Lung (tissue), 11 donors: ENCODE measurements at regions not wholly inside any gene's neighbourhood (a gene's known extent, or its start where the extent isn't known, plus 50 kb on each side); places are given as distances from the start of the nearest gene placed in this dataset.
"Not testable (repeated sequence)": the region's sequence is repeated elsewhere in the genome, so short reads cannot be mapped to it uniquely, and the experiment has no call there.

Experiments used
- ATAC-seq: fragments of 200-7000 bp; cut with Tn5 transposase; one replicate; pipeline ENCODE4 v1.9.1; 2020; ENCODE audit warnings: moderate number of reproducible peaks; ENCODE audit not compliant: insufficient read depth, low FRiP score
- DNase-seq, 3 donors: peaks; one replicate each; pipeline ENCODE4 v3.0.0-alpha.2; 2013 to 2017
- H3K27ac ChIP-seq, 2 donors: one replicate each; pipeline ENCODE4 v1.5.1; 2013; ENCODE audit warnings: mild to moderate bottlenecking in 2 of 2, moderate library complexity in 2 of 2, control low read depth in 1 of 2, inconsistent platforms in 1 of 2, low read depth in 1 of 2, low read length in 1 of 2
- H3K27me3 ChIP-seq, 3 donors: one replicate each; pipeline ENCODE4 v1.5.1; 2013; ENCODE audit warnings: low read length in 2 of 3; ENCODE audit not compliant: control insufficient read depth in 3 of 3, insufficient read depth in 3 of 3
- H3K36me3 ChIP-seq, 4 donors: one replicate each; pipeline ENCODE4 v1.5.1; 2013; ENCODE audit warnings: low read length in 4 of 4, mild to moderate bottlenecking in 1 of 4, moderate library complexity in 1 of 4; ENCODE audit not compliant: control insufficient read depth in 4 of 4, insufficient read depth in 4 of 4
- H3K4me1 ChIP-seq, 5 donors: one replicate each; pipeline ENCODE4 v1.5.1; 2013; ENCODE audit warnings: low read length in 5 of 5, mild to moderate bottlenecking in 2 of 5, moderate library complexity in 1 of 5; ENCODE audit not compliant: control insufficient read depth in 5 of 5, insufficient read depth in 5 of 5
- H3K4me3 ChIP-seq: one replicate; pipeline ENCODE4 v1.5.1; 2013; ENCODE audit warnings: mild to moderate bottlenecking, control low read depth, moderate library complexity
- H3K9ac ChIP-seq, 2 donors: one replicate each; pipeline ENCODE4 v1.5.1; 2013; ENCODE audit warnings: low read length in 2 of 2, control low read depth in 1 of 2; ENCODE audit not compliant: insufficient read depth in 1 of 2
- H3K9me3 ChIP-seq, 4 donors: one replicate each; pipeline ENCODE4 v1.5.1; 2013; ENCODE audit warnings: low read length in 3 of 4, mild to moderate bottlenecking in 1 of 4, moderate library complexity in 1 of 4; ENCODE audit not compliant: control insufficient read depth in 4 of 4, insufficient read depth in 3 of 4
- CTCF ChIP-seq: IDR thresholded peaks from 2 replicates; pipeline ENCODE4 v1.5.1; 2012; ENCODE audit warnings: mild to moderate bottlenecking; ENCODE audit errors: control extremely low read depth, extremely low read depth
- WGBS, 2 donors: extraction: QIAGEN DNeasy Blood & Tissue Kit; methylation state at CpG; one replicate each; pipeline ENCODE4 v1.1.7; 2013; 5-methylcytosine and 5-hydroxymethylcytosine counted together
- donor health status: control.
- donor health status: control.
- donor health status: Bipolar disorder and iron deficiency.
- donor health status: healthy.
- donor health status: DM: yes; HTN: yes; CAD: no.

GRCh38 chr5:6246820-6247437 is 131.4 kb downstream of the MED10 start:
- H3K27ac ChIP-seq = no peak overlapping the region
- WGBS, 2 donors = 80 to 85% methylated on average over 4 of the region's 4 CpGs
- ATAC-seq = no peak

GRCh38 chr5:6244339-6244714 is 134.0 kb downstream of the MED10 start:
- H3K9me3 ChIP-seq = no peaks in the 10 kb centered on the region
- ATAC-seq (no peak), DNase-seq (no peak)
- no peak for TF ChIP-seq CTCF
- no peaks in the 10 kb centered on the region for H3K36me3 ChIP-seq
- no peaks in the 10 kb centered on the region for H3K27me3 ChIP-seq
- no peak overlapping the region for H3K9ac ChIP-seq
- no peak overlapping the region for H3K27ac ChIP-seq
- peaks cover 0 to 1% (median 0%) of the 10 kb centered on the region in 5 donors for H3K4me1 ChIP-seq
- no peak overlapping the region for H3K4me3 ChIP-seq
- 80 to 82% methylated on average over 2 of the region's 2 CpGs for WGBS, 2 donors

More at GRCh38 chr5:6246820-6247437, 131.4 kb downstream of the MED10 start:
- Histone ChIP-seq H3K9ac (no peak overlapping the region), H3K36me3 (no peaks in the 10 kb centered on the region), H3K9me3 (peaks cover 0 to 7% (median 1%) of the 10 kb centered on the region in 4 donors), H3K4me1 (peaks cover 0 to 1% (median 0%) of the 10 kb centered on the region in 5 donors), H3K4me3 (no peak overlapping the region), H3K27me3 (no peaks in the 10 kb centered on the region)
- no peak for DNase-seq
- no peak for TF ChIP-seq CTCF

GRCh38 chr5:6243706-6244338 is 134.5 kb downstream of the MED10 start:
- H3K36me3 ChIP-seq = no peaks in the 10 kb centered on the region
- DNase-seq = no peak
- 79 to 80% methylated on average over 5 of the region's 5 CpGs for WGBS, 2 donors
- no peak for ATAC-seq
- H3K27ac ChIP-seq = no peak overlapping the region
- TF ChIP-seq CTCF = no peak
- H3K4me1 ChIP-seq = peaks cover 0 to 1% (median 0%) of the 10 kb centered on the region in 5 donors
- no peaks in the 10 kb centered on the region for H3K27me3 ChIP-seq
- no peak overlapping the region for H3K9ac ChIP-seq
- no peaks in the 10 kb centered on the region for H3K9me3 ChIP-seq
- H3K4me3 ChIP-seq = no peak overlapping the region

- not testable (repeated sequence) for H3K4me1 ChIP-seq, H3K27me3 ChIP-seq, DNase-seq, H3K9me3 ChIP-seq, H3K27ac ChIP-seq, ATAC-seq, H3K4me3 ChIP-seq, H3K36me3 ChIP-seq, H3K9ac ChIP-seq
Measured at GRCh38 chr5:6241056-6241455, 137.3 kb downstream of the MED10 start.
